ENCODE measurements at regions not wholly inside any gene's neighbourhood (a gene's known extent, or its start where the extent isn't known, plus 50 kb on each side); places are given as distances from the start of the nearest gene placed in this dataset.

DNA sequence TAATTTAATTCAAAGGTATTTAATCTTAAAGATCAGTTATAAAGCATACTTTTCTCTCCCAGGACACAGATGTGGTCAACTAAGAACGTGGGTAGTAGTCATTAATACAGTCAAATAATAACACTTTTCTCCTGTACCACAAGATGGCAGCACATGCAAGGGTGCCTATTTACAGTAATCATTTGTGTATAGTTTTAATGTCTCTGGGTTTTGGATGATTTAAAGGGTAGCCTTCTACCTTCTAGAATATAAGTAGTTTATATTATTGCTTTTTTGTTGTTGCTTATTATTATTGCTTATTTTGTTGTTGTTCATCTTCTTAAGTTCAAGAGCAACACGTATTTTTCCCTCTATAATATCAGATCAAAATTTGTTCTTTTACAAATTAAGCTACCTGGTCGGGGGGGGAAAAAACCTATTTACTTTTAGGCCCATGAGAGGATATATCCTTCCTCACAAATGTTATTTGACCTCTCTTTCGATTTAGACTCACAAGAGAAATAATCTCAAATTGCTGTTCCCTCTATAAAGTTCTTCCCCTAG, 59.6 kb upstream of the SLC27A6 start:
- no peak overlapping the region for H3K27ac Mint-ChIP-seq
- DNase-seq: peak in 1 of 2 donors; percentile 16
- ATAC-seq: peak; percentile 78
- no peaks in the 10 kb centered on the region for H3K4me1 Mint-ChIP-seq
- no peaks in the 10 kb centered on the region for H3K9me3 Mint-ChIP-seq
- H3K4me3 Mint-ChIP-seq: no peak overlapping the region
- no peaks in the 10 kb centered on the region for H3K27me3 Mint-ChIP-seq

DNA sequence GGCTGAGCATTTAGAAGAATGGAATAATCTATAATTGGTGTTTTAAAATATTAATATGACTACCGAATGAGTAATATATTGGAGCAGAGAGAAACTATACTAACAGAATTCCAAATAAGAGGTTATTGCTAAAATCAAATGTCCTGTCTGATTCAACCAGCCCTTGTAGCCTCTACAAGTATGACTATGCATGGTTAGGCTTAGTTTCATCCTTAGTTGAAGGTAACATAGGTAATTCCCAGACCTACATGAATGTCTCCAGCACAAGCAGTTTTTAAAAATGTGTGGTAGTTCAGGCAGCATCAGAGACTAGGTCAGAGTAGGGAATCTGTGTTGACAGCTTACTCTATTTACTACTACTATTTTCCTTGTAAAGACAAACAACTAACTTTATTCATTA, 51.7 kb upstream of the SLC27A6 start:
- DNase-seq (no peak), ATAC-seq (peak; percentile 39)
- H3K9me3 Mint-ChIP-seq: no peaks in the 10 kb centered on the region
- H3K4me3 Mint-ChIP-seq: no peak overlapping the region
- H3K27me3 Mint-ChIP-seq: no peaks in the 10 kb centered on the region
- no peaks in the 10 kb centered on the region for H3K4me1 Mint-ChIP-seq
- H3K27ac Mint-ChIP-seq: no peak overlapping the region

Measured in stimulated activated naive CD8-positive, alpha-beta T cell treated with anti-CD3 and anti-CD28 coated beads, Interleukin-15, amount 100 ng/mL, for 72 hours (primary cell).